HG03565 (cell line): ENCODE measurements at regions not wholly inside any gene's neighbourhood (a gene's known extent, or its start where the extent isn't known, plus 50 kb on each side); places are given as distances from the start of the nearest gene placed in this dataset.

Source experiments
- ATAC-seq: cut with Tn5 transposase; IDR thresholded peaks from one replicate; pipeline ENCODE4 v1.9.1; 2021; ENCODE audit warnings: mild to moderate bottlenecking, moderate library complexity; ENCODE audit not compliant: unreplicated experiment

- ATAC-seq: no peak
These were observed 112.8 kb downstream of the SAMD5 start for GRCh38 chr6:147621263-147621662.

- no peak for ATAC-seq
These were observed 113.5 kb downstream of the SAMD5 start for GRCh38 chr6:147621961-147622360.

DNA sequence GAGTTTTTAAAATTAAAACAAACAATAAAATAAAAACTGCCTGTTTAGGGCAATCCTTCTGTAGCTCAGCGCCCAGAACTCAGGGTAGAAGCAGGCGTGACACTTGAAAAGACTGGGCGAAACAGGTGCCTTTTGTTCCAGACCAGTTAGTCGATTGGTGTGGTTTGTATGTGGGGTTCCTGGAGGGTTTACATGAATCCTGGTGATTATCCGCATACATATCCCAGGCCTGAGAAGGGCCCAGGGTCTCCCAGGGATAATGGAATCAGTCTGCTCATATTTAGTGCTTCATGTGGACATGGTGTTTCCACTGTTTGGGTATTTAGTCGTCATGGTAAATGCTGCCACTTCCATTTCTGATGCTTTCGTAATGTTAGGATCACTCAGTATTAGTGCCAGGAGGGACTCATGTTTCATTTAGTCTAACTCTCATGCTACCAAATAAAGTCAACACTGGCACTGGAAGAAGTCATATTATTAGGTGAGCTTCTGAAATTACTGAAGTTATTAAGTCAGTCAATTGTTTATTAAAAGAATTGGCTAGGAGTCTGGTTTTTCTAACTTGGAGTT is 116.5 kb downstream of the SAMD5 start:
- no peak for ATAC-seq

DNA sequence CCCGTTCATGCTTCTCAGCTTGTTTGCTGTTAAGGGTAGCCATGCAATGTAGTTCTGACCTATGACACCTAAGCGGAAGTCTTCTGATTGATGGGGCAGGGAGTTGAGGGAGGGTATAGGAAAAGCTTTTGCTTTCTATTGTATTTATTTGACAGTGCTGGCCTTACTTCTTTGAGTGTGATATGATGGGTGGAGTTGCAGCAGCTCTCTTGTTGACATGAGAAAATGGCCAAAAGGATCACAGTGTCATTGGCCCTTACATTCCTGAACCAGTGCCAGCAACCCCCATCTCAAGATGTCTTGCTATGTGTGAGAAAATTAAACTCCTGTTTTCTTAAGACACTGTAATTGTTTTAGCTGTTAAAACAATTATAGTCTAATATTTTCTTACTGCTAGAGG is 117.5 kb downstream of the SAMD5 start:
- no peak for ATAC-seq

- no peak for ATAC-seq
These were observed 118.9 kb downstream of the SAMD5 start for GRCh38 chr6:147627411-147627810.

GRCh38 chr6:147633191-147633590 is 124.7 kb downstream of the SAMD5 start:
- ATAC-seq: no peak

GRCh38 chr6:147637620-147638195 is 129.2 kb downstream of the SAMD5 start:
- no peak for ATAC-seq

GRCh38 chr6:147639279-147639678 is 130.8 kb downstream of the SAMD5 start:
- no peak for ATAC-seq

GRCh38 chr6:147640606-147641005 is 132.1 kb downstream of the SAMD5 start:
- no peak for ATAC-seq

- no peak for ATAC-seq
These were observed 133.0 kb downstream of the SAMD5 start for GRCh38 chr6:147641511-147641910.

GRCh38 chr6:147642458-147642857 is 134.0 kb downstream of the SAMD5 start:
- no peak for ATAC-seq

DNA sequence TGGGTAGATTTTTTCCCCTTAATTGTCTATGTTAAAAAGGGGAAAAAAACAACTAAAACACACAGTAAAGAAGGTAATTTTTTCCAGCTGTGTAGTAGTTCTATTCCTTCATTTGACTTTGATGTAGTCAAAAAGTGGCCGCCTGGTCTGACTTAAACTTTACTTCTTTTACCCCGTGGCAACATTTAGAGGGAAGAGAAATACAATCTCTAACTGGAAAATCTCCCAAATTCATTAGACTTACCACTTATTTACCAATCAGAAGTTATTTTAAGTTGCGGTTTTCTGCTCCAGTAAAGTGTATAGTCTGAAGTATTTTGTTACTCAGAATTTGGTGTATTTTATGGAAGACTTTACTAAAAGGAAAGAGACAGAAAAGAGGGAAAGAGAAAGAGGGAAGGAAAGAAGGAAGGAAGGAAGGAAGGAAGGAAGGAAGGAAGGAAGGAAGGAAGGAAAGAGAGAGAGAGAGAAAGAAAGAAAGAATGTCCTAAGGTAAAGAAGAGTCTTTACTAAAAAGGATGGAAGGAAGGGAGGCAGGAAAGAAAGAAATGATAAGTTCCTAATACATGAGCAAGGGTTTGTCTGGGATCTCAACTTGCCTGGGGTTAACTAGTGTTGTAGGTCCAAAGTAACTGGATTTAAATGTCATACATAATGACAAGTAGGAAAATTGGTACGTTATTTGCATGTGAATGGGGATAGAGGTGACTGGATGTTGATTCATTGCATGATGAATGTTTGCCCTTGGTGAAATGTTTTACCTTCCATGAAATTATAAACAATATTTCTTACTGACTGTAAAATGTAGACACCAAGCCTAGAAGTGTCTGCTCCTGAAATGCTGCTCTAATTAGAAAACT is 135.1 kb downstream of the SAMD5 start:
- ATAC-seq: no peak

- ATAC-seq: no peak
These were observed 140.4 kb downstream of the SAMD5 start for GRCh38 chr6:147648916-147649315.

DNA sequence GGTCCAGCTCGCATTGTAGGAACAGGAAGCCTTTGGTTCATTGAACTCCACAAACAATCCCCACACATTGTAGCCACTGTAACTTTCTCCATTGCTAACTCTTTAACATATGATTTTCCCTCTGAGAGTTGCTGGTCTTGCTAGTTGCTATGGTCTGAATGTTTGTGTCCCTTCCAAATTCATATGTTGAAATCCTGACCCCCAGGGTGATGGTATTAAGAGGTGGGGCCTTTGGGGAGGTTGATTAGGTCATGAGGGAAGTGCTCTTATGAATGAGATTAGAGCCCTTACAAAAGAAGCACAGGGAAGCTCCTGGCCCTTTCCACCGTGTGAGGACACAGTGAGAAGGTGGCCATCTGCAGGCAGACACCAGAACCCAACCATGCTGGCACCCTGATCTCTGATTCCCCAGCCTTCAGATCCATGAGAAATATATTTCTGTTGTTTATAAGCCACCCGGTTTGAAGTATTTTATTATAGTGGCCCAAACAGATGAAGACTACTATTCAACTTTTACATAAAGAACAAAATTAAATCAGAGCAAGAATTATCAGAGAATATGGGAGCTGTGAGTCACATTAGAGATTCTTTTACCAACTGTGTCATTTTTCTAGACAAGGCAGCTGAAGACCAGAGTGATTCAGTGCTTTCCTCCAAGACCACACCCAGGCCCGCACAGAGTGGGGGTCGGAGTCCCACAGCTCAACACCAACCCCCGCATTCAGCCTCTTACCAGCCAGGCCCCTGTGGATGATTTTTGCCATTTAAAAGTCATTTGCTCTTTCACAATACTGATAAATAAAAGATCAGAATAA is 143.0 kb downstream of the SAMD5 start:
- ATAC-seq: no peak

DNA sequence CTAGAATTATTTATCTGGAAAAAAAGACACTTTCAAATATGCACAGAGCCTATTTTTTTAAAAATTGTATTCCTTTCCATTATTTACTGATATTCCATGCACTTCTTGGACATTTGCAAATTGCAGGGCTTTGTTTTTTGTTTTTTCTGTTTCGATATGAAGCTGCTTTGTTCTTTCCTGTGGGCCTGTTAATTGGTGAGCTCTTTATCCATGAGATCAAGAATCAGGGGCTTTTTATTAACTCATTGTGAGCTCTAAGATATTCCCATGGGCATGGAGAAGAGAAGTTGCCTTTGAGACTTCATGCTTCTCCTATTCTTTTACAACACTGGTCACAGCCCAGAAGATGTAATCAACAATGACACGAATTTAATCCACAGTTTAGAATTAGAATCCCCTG is 145.1 kb downstream of the SAMD5 start:
- no peak for ATAC-seq

DNA sequence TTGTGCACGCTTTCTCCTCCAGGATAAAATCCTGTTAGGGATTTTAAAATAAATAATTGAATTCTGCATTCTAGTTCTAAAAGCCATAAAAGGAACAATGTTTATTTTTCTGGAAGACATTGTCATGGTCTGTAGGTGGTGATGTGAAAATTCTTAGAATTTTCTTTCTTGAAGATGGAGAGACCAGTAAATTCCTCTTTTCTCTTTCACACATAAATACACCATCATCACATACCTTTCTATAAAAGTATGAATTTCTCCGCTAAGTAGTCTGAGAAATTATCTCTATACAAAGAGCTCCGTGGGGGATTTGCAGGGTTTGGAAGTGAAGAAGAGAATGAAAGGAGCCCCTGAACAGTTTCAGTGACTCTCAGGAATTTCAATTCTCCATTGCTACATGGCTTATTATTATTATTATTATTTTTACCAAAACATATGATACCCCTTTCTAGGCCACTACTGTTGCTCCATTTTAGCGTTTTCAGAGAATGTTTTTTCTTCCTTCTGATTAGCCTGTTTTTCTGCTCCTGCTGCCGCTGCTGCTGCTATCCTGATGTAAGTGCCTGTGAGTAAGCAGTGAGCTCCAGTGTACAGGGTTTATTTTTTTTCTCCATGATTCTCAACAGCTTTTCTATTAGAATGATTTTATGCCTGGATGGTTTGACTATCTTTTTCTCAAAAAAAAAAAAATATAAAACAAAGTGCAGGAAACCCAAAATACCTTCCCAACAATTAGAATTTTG is 145.8 kb downstream of the SAMD5 start:
- no peak for ATAC-seq

DNA sequence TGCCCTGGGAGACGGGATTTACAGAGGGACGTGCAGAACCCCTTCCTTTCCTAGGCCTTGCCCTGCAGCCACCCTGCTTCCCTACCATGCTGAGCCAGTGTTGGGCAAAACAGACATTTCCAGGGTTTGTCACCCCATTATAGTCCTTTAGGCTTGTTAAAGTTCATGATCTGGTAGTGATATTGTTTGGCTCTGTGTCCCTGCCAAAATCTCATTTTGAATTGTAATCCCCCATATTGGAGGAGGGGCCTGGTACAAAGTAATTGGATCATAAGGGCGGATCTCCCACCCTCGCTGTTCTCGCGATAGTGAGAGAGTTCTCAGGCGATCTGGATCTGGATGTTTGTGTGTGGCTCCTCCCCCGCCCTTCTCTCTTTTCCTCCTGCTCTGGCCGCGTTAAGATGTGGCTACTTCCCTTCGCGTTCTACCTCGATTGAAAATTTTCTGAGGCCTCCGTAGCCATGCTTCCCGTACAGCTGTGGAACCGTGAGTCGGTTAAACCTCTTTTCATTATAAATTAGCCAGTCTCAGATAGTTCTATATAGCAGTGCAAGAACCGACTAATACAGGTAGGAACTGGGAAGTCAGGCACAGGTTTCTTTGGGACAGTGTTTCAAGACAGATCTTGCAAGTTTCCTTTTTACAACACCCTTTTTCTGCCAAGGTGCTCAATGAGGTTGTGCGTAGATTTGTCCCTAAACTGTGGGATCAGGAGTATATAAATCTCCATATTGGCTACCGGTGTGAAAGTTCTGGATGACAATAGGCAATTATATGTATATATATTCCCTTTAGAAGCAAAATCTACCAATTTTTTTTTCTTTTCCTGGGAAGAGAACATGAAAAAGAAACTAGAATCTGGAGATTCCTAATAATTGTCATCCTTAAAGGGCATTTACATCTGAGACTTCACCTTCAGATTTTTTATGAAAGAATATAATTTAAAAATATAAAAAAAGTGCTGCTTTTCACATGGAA is 152.1 kb downstream of the SAMD5 start:
- no peak for ATAC-seq

DNA sequence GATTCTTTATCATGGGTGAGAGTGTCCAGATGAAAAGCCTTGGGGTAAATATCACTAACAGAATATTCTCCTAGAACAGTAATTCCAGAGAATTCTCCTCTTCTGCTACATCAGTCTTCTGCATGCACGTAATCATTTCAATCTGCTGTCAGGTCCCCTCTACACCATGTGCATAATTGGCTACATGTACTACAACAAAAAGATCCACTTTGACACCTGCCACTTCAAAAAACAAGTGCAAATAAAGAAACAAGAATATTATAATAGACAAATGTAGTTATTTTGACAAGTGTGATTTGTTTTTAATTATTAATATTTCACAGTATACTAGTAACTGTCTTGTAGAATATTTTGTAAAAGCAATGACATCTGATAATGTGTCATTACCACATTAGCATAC is 154.2 kb downstream of the SAMD5 start:
- ATAC-seq: no peak

GRCh38 chr6:147664092-147664491 is 155.6 kb downstream of the SAMD5 start:
- no peak for ATAC-seq

DNA sequence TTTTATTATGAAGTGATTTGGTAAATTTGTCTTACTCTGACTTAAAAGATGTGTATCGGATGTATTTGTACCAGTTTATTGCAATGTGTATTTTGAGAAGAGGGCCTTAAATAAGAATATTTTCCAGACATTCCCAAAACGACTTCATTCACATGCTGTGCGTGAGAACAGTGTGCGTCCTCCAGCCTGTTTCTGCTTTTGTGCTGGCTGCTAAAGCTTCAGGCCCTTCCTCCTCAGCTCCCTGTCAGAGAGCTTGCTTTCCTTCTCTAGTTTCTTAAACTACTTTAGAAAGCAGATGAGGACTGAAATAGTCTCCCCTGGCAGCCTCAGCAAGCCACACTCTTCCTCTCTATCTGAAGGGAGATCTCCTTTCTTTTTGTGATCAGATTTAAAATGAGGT is 157.8 kb downstream of the SAMD5 start:
- ATAC-seq: no peak
